GM18873 (cell line): ENCODE measurements at regions not wholly inside any gene's neighbourhood (a gene's known extent, or its start where the extent isn't known, plus 50 kb on each side); places are given as distances from the start of the nearest gene placed in this dataset.
"Not testable (repeated sequence)": the region's sequence is repeated elsewhere in the genome, so short reads cannot be mapped to it uniquely, and the experiment has no call there.

Experiments used
- ATAC-seq: cut with Tn5 transposase; IDR thresholded peaks from one replicate; pipeline ENCODE4 v1.9.1; 2021; ENCODE audit warnings: mild to moderate bottlenecking, moderate library complexity, moderate number of reproducible peaks; ENCODE audit not compliant: unreplicated experiment, low FRiP score

- no peak for ATAC-seq
Measured at GRCh38 chr5:106017243-106017857, 1653.4 kb downstream of the EFNA5 start.

GRCh38 chr5:106014262-106014661 is 1656.5 kb downstream of the EFNA5 start:
- ATAC-seq = no peak

GRCh38 chr5:106006242-106006641 is 1664.5 kb downstream of the EFNA5 start:
- ATAC-seq = no peak

- not testable (repeated sequence) for ATAC-seq
Measured at GRCh38 chr5:105998991-105999390, 1671.7 kb downstream of the EFNA5 start.

GRCh38 chr5:105993027-105993426 is 1677.7 kb downstream of the EFNA5 start:
- ATAC-seq = no peak

- ATAC-seq = no peak
Measured at GRCh38 chr5:105982526-105982925, 1688.2 kb downstream of the EFNA5 start.

- no peak for ATAC-seq
Measured at GRCh38 chr5:105978011-105978410, 1692.7 kb downstream of the EFNA5 start.

GRCh38 chr5:105977163-105977562 is 1693.6 kb downstream of the EFNA5 start:
- no peak for ATAC-seq

- no peak for ATAC-seq
Measured at GRCh38 chr5:105970919-105971318, 1699.8 kb downstream of the EFNA5 start.

- ATAC-seq = no peak
Measured at GRCh38 chr5:105968981-105969380, 1701.8 kb downstream of the EFNA5 start.

- ATAC-seq = no peak
Measured at GRCh38 chr5:105963696-105964255, 1707.0 kb downstream of the EFNA5 start.

- no peak for ATAC-seq
Measured at GRCh38 chr5:105961572-105961971, 1709.2 kb downstream of the EFNA5 start.

- no peak for ATAC-seq
Measured at GRCh38 chr5:105956456-105957196, 1714.1 kb downstream of the EFNA5 start.

GRCh38 chr5:105954341-105954740 is 1716.4 kb downstream of the EFNA5 start:
- ATAC-seq = no peak

- ATAC-seq = no peak
Measured at GRCh38 chr5:105953616-105954015, 1717.1 kb downstream of the EFNA5 start.

GRCh38 chr5:105952875-105953274 is 1717.9 kb downstream of the EFNA5 start:
- no peak for ATAC-seq

- no peak for ATAC-seq
Measured at GRCh38 chr5:105947461-105947860, 1723.3 kb downstream of the EFNA5 start.

GRCh38 chr5:105945203-105945972 is 1725.3 kb downstream of the EFNA5 start:
- ATAC-seq = no peak

GRCh38 chr5:105940181-105940580 is 1730.6 kb downstream of the EFNA5 start:
- no peak for ATAC-seq

GRCh38 chr5:105934171-105934570 is 1736.6 kb downstream of the EFNA5 start:
- no peak for ATAC-seq

GRCh38 chr5:105931881-105932421 is 1738.8 kb downstream of the EFNA5 start:
- ATAC-seq = no peak
